Thoracic aorta (tissue), 2 donors: ENCODE measurements at regions not wholly inside any gene's neighbourhood (a gene's known extent, or its start where the extent isn't known, plus 50 kb on each side); places are given as distances from the start of the nearest gene placed in this dataset.
"Not testable (repeated sequence)": the region's sequence is repeated elsewhere in the genome, so short reads cannot be mapped to it uniquely, and the experiment has no call there.

ENCODE experiments used
- ATAC-seq: fragments of 150-250 bp; one replicate; pipeline ENCODE4 v1.8.0; 2017; ENCODE audit warnings: low read depth; ENCODE audit not compliant: insufficient number of reproducible peaks, low FRiP score
- DNase-seq: peaks from one replicate; pipeline ENCODE4 v3.0.0-alpha.2; 2020; ENCODE audit warnings: low spot score
- H3K27ac ChIP-seq, 2 donors: fragments of 200-600 bp; sonication (generic); 1 replicate in 1 of 2; 2 replicates in 1 of 2; pipeline ENCODE4 v1.5.1; 2016; ENCODE audit warnings: mild to moderate bottlenecking in 2 of 2, moderate library complexity in 2 of 2
- H3K27me3 ChIP-seq: fragments of 200-600 bp; sonication (generic); replicated peaks from 2 replicates; pipeline ENCODE4 v1.6.0; 2016; ENCODE audit warnings: mild to moderate bottlenecking; ENCODE audit not compliant: insufficient read depth
- H3K36me3 ChIP-seq: fragments of 200-600 bp; sonication (generic); one replicate; pipeline ENCODE4 v1.5.1; 2016
- H3K4me1 ChIP-seq, 2 donors: fragments of 200-600 bp; sonication (generic); 1 replicate in 1 of 2; 2 replicates in 1 of 2; pipeline versions ENCODE4 v1.5.1 to v1.6.0; 2016; ENCODE audit warnings: low read depth in 2 of 2, mild to moderate bottlenecking in 1 of 2; ENCODE audit not compliant: control insufficient read depth in 1 of 2
- H3K4me3 ChIP-seq: fragments of 200-600 bp; sonication (generic); 2 replicates; pipeline ENCODE4 v1.5.1; 2016; ENCODE audit warnings: mild to moderate bottlenecking
- H3K9me3 ChIP-seq: fragments of 200-600 bp; sonication (generic); 2 replicates; pipeline ENCODE4 v1.5.1; 2016
- CTCF ChIP-seq: fragments of 200-600 bp; sonication (generic); IDR thresholded peaks from one replicate; pipeline ENCODE4 v1.5.1; 2019; ENCODE audit warnings: antibody characterized with exemption

- no peaks in the 10 kb centered on the region for H3K36me3 ChIP-seq
- no peaks in the 10 kb centered on the region for H3K9me3 ChIP-seq
- H3K4me3 ChIP-seq, result no peak overlapping the region
- TF ChIP-seq CTCF, result no peak
- no peak for ATAC-seq
- H3K27me3 ChIP-seq, result no peaks in the 10 kb centered on the region
- no peaks in the 10 kb centered on the region for H3K4me1 ChIP-seq
- no peak overlapping the region for H3K27ac ChIP-seq
- no peak for DNase-seq
Observed at GRCh38 chr12:67540920-67541624, 107.5 kb upstream of the DYRK2 start.

- no peak for TF ChIP-seq CTCF
- Histone ChIP-seq H3K4me3 (no peak overlapping the region), H3K36me3 (no peaks in the 10 kb centered on the region), H3K4me1 (no peaks in the 10 kb centered on the region), H3K9me3 (no peaks in the 10 kb centered on the region), H3K27ac (no peak overlapping the region), H3K27me3 (no peaks in the 10 kb centered on the region)
- ATAC-seq, result no peak
- DNase-seq, result no peak
Observed at GRCh38 chr12:67541625-67541991, 106.9 kb upstream of the DYRK2 start.

GRCh38 chr12:67543021-67543770 is 105.3 kb upstream of the DYRK2 start:
- no peaks in the 10 kb centered on the region for H3K36me3 ChIP-seq
- H3K9me3 ChIP-seq, result no peaks in the 10 kb centered on the region
- H3K27ac ChIP-seq, result no peak overlapping the region
- no peaks in the 10 kb centered on the region for H3K4me1 ChIP-seq
- no peaks in the 10 kb centered on the region for H3K27me3 ChIP-seq
- TF ChIP-seq CTCF, result no peak
- DNase-seq (no peak), ATAC-seq (no peak)
- no peak overlapping the region for H3K4me3 ChIP-seq

- no peak overlapping the region for H3K4me3 ChIP-seq
- no peak overlapping the region for H3K27ac ChIP-seq
- H3K36me3 ChIP-seq, result no peaks in the 10 kb centered on the region
- ATAC-seq (no peak), DNase-seq (no peak)
- H3K4me1 ChIP-seq, result no peaks in the 10 kb centered on the region
- H3K9me3 ChIP-seq, result no peaks in the 10 kb centered on the region
- H3K27me3 ChIP-seq, result no peaks in the 10 kb centered on the region
- TF ChIP-seq CTCF, result no peak
Observed at GRCh38 chr12:67545298-67545697, 103.2 kb upstream of the DYRK2 start.

GRCh38 chr12:67546746-67547145 is 101.8 kb upstream of the DYRK2 start:
- ATAC-seq (no peak), DNase-seq (no peak)
- Histone ChIP-seq H3K27me3 (no peaks in the 10 kb centered on the region), H3K36me3 (no peaks in the 10 kb centered on the region), H3K4me1 (no peaks in the 10 kb centered on the region), H3K27ac (no peak overlapping the region), H3K9me3 (no peaks in the 10 kb centered on the region), H3K4me3 (no peak overlapping the region)
- TF ChIP-seq CTCF, result no peak

GRCh38 chr12:67555075-67555717 is 93.3 kb upstream of the DYRK2 start:
- not testable (repeated sequence) for ATAC-seq, H3K36me3 ChIP-seq, H3K4me1 ChIP-seq, DNase-seq, H3K27me3 ChIP-seq, H3K9me3 ChIP-seq, H3K4me3 ChIP-seq, H3K27ac ChIP-seq
